ENCODE measurements at regions not wholly inside any gene's neighbourhood (a gene's known extent, or its start where the extent isn't known, plus 50 kb on each side); places are given as distances from the start of the nearest gene placed in this dataset.
"Not testable (repeated sequence)": the region's sequence is repeated elsewhere in the genome, so short reads cannot be mapped to it uniquely, and the experiment has no call there.

- no peak for DNase-seq (ENCODE audit: low spot score)
These were observed 280.2 kb upstream of the GALNTL6 start for GRCh38 chr4:171532968-171533367.

DNA sequence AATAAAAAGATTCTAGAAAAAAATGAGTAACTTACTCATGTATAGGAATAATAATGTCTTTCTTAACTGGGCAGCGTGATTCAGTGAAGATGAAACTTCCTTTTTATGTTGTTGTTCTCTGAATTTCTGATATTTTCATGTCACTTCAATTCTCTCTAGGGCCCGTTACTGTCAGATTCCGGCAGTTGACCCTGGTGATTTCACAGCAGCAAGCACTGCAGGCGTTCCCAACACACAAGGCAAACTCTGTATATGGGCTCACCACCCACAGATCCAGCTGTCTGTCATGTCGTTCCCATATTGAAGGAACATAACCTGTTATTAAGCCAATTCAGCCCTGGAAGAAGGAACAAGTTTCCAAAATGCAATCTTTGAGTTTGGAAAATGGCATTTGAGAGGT is 288.3 kb upstream of the GALNTL6 start:
- DNase-seq (ENCODE audit: low spot score), result no peak

- DNase-seq (ENCODE audit: low spot score), result no peak
These were observed 291.5 kb upstream of the GALNTL6 start for GRCh38 chr4:171521726-171522125.

DNA sequence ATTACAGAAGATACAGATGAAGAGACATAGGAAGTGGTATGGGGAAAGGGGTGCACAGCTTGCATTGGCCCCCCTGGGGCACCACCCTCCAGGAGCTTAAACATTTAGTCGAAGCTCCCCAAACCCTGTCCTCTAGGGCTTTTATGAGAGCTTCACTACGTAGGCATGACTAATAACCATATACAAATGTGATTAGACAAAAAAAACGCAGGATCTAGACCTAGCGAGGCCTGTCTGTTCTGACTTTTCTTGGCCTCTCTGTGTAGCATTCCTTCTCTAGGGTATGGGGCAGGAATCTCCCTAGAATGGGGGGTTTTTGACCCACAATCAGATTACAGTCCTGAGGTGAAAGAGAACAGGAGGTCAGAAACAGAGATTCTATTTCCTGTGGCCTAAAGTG is 293.7 kb upstream of the GALNTL6 start:
- DNase-seq (ENCODE audit: low spot score), result no peak

DNA sequence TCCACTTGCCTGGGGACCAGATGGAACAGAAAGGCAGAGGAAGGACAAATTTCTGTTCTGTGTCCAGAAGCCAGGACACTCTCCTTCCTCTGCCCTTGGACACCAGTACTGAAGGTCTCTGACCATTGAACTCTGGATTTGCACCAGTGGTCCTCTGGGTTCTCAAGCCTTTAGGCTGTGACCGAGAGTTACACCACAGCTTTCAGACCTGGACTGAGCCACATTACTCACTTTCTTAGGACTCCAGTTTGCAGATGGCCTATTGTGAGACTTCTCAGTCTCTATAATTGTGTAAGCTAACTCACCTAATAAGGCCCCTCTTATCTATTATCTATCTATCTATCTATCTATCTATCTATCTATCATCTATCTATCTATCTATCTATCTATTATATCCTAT is 295.3 kb upstream of the GALNTL6 start:
- DNase-seq (ENCODE audit: low spot score), result no peak

- no peak for DNase-seq (ENCODE audit: low spot score)
These were observed 296.5 kb upstream of the GALNTL6 start for GRCh38 chr4:171516694-171517093.

DNA sequence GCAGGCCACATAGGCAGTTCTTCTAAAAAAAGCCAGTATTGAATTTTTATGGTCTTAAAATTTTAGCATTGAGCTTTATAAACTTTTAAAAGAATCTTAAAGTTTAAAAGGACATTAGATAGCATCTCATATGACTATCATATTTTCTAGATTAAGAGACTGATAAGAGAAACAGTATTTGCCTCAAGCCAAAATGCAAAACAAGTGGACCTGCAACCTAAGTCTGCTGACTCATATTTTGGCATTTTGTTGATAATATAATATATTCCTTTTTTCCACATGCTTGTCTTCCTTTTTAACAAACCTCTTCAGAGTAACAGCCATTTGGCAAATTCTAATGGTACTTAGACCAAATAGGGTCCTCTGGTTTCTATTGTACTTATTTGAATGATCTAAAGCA is 328.5 kb upstream of the GALNTL6 start:
- no peak for DNase-seq (ENCODE audit: low spot score)

GRCh38 chr4:171478181-171478580 is 335.0 kb upstream of the GALNTL6 start:
- DNase-seq (ENCODE audit: low spot score), result no peak

GRCh38 chr4:171475111-171475510 is 338.1 kb upstream of the GALNTL6 start:
- not testable (repeated sequence) for DNase-seq (ENCODE audit: low spot score)

GRCh38 chr4:171473155-171473554 is 340.0 kb upstream of the GALNTL6 start:
- DNase-seq (ENCODE audit: low spot score), result no peak

DNA sequence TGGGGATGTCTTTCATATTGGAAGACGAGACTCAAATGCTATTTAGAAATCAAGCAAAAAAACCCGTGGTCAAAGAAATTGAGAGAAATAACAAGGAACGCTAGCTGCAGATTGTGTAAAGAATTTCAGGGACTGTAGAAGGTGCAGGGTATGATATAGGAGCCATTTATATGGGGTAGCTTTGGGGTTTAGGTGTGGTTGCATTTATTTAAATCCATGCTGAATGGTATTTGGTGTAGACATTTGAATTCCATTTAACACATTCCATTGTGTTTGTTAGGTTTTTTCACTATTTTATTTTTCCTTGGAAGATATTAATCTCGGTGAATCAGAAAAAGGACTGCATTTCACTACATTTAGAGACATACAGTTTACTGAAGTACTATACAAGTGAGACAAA is 341.0 kb upstream of the GALNTL6 start:
- no peak for DNase-seq (ENCODE audit: low spot score)

DNA sequence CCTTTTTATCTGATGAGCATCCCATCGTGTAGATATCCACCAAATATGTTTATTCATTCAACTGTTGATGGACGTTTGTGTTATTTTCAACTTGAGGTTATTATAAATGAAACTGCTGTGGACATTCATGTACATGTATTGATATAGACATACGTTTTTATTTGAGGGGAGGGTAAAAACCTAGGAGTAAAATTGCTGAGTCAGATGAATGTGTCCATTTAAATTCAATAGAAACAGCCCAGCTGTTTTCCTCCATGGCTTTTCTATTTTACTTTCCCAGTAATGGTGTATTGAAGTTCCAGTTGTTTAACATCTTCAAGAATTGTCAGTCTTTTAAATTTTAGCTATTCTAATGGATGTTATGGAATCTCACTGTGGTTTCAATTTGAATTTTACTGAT is 348.7 kb upstream of the GALNTL6 start:
- no peak for DNase-seq (ENCODE audit: low spot score)

DNA sequence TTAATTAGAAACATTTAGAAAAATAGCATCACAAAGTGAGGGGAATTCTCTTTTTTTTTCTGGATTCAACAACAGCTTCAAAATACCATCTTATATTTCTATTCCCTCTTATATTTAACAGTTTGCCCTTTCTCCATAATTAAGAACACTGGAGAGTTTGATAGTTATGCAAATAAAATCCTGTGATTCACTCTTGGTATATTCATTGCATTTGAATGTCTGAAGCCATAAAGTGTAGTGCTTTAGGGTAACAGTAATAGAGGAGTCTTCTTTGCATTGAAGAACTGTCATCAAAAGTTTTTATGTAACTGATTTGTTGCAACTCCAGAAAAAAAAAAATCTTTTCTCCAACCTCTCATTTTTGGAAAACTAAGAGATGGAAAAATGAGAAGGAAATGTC is 352.0 kb upstream of the GALNTL6 start:
- no peak for DNase-seq (ENCODE audit: low spot score)

- no peak for DNase-seq (ENCODE audit: low spot score)
These were observed 364.2 kb upstream of the GALNTL6 start for GRCh38 chr4:171448919-171449481.

DNA sequence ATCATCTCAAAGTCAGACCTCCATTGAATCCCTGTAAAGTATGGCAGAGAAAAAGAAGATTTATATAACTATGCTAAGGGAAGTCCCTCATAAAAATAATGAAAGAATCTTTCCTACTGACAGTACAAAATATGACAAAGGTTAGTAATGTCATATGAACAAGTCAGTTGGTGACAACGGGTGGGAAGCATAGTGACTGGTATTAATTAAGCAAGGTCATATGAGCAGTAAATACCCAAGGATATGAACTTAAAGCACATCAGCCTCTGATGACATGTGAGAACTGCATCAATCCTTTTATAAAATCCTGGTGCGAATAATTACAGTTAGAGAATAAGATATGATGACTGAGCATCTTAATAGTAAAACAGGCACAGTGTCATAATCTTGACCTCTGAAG is 364.8 kb upstream of the GALNTL6 start:
- DNase-seq (ENCODE audit: low spot score), result no peak

DNA sequence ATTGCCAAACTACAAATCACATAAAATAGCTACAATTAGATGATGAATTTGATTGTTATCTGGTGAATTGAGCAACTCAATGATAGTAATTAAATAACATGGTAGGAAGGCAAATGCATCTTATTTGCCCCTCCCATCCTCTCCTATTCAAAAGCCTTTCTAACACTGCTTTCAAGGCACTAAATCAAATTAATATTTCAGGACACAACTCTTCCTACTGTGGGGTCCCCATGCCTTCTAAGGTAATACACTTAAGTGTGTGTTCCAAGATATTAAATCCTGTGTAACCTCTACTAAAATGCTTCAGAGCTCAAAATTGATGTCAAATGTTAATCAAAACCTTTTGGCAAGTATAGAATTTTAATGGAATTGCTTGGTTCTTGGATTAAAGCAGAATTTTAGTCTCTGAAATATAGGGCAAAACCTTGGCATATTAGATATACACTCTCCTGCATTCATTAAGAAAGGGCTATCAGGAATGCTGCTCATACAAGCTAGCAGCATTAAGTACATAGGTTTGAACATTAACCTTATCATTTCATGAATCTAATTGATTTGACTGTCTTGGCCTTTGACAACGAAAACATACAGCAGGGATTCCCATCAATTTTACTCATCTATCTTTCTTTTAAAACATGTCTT is 371.8 kb upstream of the GALNTL6 start:
- DNase-seq (ENCODE audit: low spot score), result no peak

DNA sequence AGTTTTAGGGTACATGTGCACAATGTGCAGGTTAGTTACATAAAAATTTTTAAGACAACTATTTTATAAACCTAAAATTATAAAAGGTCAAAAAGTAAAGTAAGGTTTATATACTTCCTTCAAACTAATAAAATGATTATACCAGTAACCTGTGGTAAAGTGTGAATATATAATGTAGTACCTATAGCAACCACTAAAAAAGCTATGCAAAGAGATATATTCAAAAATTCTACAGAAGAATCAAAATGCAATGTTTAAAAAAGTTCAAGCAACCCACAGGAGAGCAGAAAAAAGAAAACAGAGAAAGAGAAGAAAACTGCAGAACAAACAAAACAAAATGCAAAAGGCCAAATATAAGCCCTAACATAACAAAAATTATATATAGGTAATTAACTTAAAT is 379.5 kb upstream of the GALNTL6 start:
- no peak for DNase-seq (ENCODE audit: low spot score)

DNA sequence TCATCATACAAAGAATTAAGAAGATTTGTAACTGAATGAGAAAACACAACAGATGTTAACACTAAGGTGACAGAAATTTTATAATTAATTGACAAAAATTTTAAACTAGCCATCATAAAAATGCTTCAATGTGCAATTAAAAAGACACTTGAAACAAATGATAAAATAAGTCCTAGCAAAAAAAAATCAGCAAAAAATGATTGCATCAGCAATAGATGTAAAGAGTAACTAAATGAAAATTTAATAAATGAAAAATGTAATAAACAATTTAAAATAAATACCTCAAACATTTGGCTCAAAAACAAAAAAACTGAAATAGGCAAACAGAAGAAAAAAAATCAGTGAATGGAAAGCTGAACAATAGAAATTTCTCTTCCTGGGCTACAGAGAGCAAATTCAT is 380.7 kb upstream of the GALNTL6 start:
- no peak for DNase-seq (ENCODE audit: low spot score)

DNA sequence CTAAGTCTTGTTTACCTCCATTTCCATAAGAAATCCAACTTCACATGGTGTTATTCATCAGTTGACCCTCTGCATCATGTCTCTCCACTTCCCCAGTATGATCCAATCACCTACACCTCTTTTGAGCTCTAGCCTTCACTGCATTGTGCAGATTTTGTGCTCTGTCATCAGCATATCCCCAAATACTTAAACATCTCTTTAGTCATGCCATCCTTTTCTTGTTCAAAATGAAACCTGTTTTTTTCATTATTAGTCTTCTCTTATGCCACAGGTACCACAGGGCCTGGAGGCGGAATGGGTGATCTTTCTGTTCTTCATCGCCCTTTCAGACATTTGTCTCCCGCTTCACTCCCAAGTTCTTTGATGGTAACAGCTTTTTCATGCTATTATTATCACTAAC is 382.7 kb upstream of the GALNTL6 start:
- no peak for DNase-seq (ENCODE audit: low spot score)

DNA sequence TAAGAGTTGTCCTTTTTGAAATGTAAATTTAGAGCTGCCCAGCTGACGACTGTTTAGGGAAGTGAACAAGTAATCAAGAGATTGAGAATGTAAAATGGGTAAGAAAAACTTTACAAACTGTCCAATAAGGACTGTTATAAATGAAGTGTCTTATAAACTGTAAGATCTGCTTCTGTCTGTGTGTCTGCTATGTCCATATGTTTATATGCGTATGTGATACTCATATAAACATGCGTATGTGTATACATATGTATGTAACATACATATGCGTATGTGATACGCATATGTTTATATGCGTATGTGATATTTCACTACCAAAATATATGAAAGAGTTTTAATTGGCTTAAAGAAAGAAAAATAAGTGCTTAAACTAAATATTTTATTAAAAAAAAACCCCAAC is 416.0 kb upstream of the GALNTL6 start:
- no peak for DNase-seq (ENCODE audit: low spot score)

DNA sequence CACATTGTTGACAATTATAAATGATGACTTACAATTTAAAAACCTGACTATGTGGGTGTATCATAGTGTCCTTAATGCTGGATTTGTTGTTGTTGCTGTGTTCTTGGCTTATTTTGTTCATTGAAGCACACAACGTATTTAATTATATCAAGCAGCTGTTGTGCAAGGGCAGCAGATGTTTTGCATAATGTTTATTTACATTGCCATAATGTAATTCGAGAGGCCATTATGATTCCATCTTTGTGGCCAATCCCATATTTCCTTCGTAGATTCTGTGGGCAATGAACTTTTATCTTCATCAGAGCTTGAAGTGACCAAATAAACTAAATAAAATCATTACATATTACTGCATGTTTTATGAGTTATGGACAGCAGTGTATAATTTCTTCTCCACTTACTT is 422.6 kb upstream of the GALNTL6 start:
- no peak for DNase-seq (ENCODE audit: low spot score)

- no peak for DNase-seq (ENCODE audit: low spot score)
These were observed 434.9 kb upstream of the GALNTL6 start for GRCh38 chr4:171378323-171378722.

GRCh38 chr4:171376724-171377123 is 436.5 kb upstream of the GALNTL6 start:
- no peak for DNase-seq (ENCODE audit: low spot score)

- no peak for DNase-seq (ENCODE audit: low spot score)
These were observed 459.7 kb upstream of the GALNTL6 start for GRCh38 chr4:171353535-171353934.
